ENCODE measurements at regions not wholly inside any gene's neighbourhood (a gene's known extent, or its start where the extent isn't known, plus 50 kb on each side); places are given as distances from the start of the nearest gene placed in this dataset.
A peak's percentile ranks its signal among the peaks of the same experiment; 100 is the strongest.
"Not testable (repeated sequence)": the region's sequence is repeated elsewhere in the genome, so short reads cannot be mapped to it uniquely, and the experiment has no call there.

GRCh38 chr10:111316722-111317212, 239.9 kb downstream of the ADRA2A start:
- peaks cover 12% of the 10 kb centered on the region for H3K4me1 Mint-ChIP-seq
- peaks cover 3% of the 10 kb centered on the region for H3K36me3 Mint-ChIP-seq (ENCODE audit: low read depth)
- no peak overlapping the region for H3K4me3 Mint-ChIP-seq
- peaks cover 5% of the 10 kb centered on the region for H3K27me3 Mint-ChIP-seq (ENCODE audit: low read depth)
- DNase-seq (ENCODE audit: low read depth, low spot score): no peak
- peaks cover 18% of the 10 kb centered on the region for H3K9me3 Mint-ChIP-seq
- TF ChIP-seq, protein P1, sequence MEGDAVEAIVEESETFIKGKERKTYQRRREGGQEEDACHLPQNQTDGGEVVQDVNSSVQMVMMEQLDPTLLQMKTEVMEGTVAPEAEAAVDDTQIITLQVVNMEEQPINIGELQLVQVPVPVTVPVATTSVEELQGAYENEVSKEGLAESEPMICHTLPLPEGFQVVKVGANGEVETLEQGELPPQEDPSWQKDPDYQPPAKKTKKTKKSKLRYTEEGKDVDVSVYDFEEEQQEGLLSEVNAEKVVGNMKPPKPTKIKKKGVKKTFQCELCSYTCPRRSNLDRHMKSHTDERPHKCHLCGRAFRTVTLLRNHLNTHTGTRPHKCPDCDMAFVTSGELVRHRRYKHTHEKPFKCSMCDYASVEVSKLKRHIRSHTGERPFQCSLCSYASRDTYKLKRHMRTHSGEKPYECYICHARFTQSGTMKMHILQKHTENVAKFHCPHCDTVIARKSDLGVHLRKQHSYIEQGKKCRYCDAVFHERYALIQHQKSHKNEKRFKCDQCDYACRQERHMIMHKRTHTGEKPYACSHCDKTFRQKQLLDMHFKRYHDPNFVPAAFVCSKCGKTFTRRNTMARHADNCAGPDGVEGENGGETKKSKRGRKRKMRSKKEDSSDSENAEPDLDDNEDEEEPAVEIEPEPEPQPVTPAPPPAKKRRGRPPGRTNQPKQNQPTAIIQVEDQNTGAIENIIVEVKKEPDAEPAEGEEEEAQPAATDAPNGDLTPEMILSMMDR (conservative IDR thresholded peaks at IDR 0.05): no peak
- no peak overlapping the region for H3K27ac Mint-ChIP-seq (ENCODE audit: unreplicated experiment)

- H3K4me1 Mint-ChIP-seq: peaks cover 12% of the 10 kb centered on the region
- TF ChIP-seq, protein P1 (conservative IDR thresholded peaks at IDR 0.05): no peak
- DNase-seq (ENCODE audit: low read depth, low spot score): no peak
- no peak overlapping the region for H3K4me3 Mint-ChIP-seq
- no peaks in the 10 kb centered on the region for H3K36me3 Mint-ChIP-seq (ENCODE audit: low read depth)
- H3K9me3 Mint-ChIP-seq: peaks cover 3% of the 10 kb centered on the region
- H3K27ac Mint-ChIP-seq (ENCODE audit: unreplicated experiment): no peak overlapping the region
- peaks cover 16% of the 10 kb centered on the region for H3K27me3 Mint-ChIP-seq (ENCODE audit: low read depth)
These were observed 243.0 kb downstream of the ADRA2A start for GRCh38 chr10:111319866-111320265.

DNA sequence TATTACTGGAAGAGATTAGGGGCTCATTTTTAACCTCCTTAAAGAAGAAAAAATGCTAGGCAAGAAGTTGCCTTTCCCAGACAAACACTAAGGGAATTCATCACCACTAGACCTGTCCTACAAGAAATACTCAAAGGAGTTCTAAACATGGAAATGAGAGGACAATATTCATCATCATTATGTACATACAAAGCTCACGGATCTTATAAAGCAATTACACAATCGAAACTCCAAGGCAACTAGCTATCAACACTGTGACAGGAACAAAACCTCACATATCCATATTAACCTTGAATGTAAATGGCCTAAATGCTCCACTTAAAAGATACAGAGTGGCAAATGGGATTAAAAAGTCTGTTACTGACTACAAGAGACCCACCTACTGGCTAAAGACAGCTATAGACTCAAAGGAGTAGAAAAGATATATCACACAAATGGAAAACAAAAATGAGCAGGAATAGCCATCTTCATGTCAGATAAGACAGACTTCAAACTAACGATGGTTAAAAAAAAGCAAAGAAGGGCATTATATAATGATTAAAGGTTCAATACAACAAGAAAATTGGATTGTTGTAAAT, 246.6 kb downstream of the ADRA2A start:
- Mint-ChIP-seq H3K9me3 (peaks cover 6% of the 10 kb centered on the region), H3K27me3 (ENCODE audit: low read depth) (peaks cover 24% of the 10 kb centered on the region), H3K36me3 (ENCODE audit: low read depth) (no peaks in the 10 kb centered on the region), H3K27ac (ENCODE audit: unreplicated experiment) (no peak overlapping the region), H3K4me3 (no peak overlapping the region), H3K4me1 (no peaks in the 10 kb centered on the region)
- DNase-seq (ENCODE audit: low read depth, low spot score): no peak
- TF ChIP-seq, protein P1 (conservative IDR thresholded peaks at IDR 0.05): peak; percentile 33

GRCh38 chr10:111332174-111332573, 255.3 kb downstream of the ADRA2A start:
- not testable (repeated sequence) for H3K4me3 Mint-ChIP-seq; H3K9me3 Mint-ChIP-seq; DNase-seq (ENCODE audit: low read depth, low spot score); H3K36me3 Mint-ChIP-seq (ENCODE audit: low read depth); H3K27ac Mint-ChIP-seq (ENCODE audit: unreplicated experiment); H3K4me1 Mint-ChIP-seq; H3K27me3 Mint-ChIP-seq (ENCODE audit: low read depth)

DNA sequence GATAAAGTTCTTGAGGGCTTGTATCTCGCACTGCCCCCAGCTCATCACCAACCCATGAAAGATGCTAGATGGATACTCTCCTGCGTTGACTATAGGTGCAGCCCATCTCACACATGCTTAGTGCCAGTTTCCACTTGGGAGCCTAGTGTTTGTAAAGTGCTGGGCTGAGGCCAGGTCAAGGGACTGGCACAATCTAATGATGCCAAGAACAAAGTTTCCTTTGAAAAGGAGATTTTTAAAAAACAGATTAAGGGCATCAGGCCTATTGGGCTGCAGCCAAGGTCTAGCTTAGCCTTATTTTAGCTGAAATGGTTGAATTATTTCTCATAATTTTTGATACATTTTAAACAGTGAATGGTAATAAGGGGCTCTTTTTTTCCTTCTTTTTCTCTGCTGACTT, 259.0 kb downstream of the ADRA2A start:
- Mint-ChIP-seq H3K9me3 (peaks cover 13% of the 10 kb centered on the region), H3K27ac (ENCODE audit: unreplicated experiment) (no peak overlapping the region), H3K4me3 (no peak overlapping the region), H3K27me3 (ENCODE audit: low read depth) (no peaks in the 10 kb centered on the region), H3K4me1 (no peaks in the 10 kb centered on the region), H3K36me3 (ENCODE audit: low read depth) (peaks cover 11% of the 10 kb centered on the region)
- TF ChIP-seq, protein P1 (conservative IDR thresholded peaks at IDR 0.05): no peak
- no peak for DNase-seq (ENCODE audit: low read depth, low spot score)

DNA sequence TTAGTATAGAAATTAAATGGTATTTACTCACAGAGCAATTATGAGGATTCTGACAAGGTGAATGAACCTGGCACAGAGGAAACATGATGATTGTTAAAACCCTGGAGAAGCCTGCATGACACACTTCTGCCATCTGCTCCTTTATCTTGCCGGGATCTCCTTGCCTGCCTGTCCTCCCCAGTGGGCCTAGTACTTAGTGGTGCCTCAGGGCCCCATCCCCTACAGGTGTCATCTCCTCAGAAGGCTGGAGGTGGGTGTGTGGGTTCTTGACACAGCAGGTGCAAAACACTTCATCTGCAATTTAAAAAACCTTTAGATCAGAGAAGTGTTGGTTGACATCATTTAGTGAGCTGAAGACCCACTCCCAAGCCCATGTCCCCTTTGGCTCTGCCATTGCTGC, 261.2 kb downstream of the ADRA2A start:
- no peak for DNase-seq (ENCODE audit: low read depth, low spot score)
- Mint-ChIP-seq H3K9me3 (peaks cover 15% of the 10 kb centered on the region), H3K4me1 (no peaks in the 10 kb centered on the region), H3K4me3 (no peak overlapping the region), H3K27me3 (ENCODE audit: low read depth) (no peaks in the 10 kb centered on the region), H3K27ac (ENCODE audit: unreplicated experiment) (no peak overlapping the region), H3K36me3 (ENCODE audit: low read depth) (peaks cover 6% of the 10 kb centered on the region)
- TF ChIP-seq, protein P1 (conservative IDR thresholded peaks at IDR 0.05): no peak

All from neural crest cell (in vitro differentiated cells).